Uterus (tissue), 2 donors: ENCODE measurements at regions not wholly inside any gene's neighbourhood (a gene's known extent, or its start where the extent isn't known, plus 50 kb on each side); places are given as distances from the start of the nearest gene placed in this dataset.
"Not testable (repeated sequence)": the region's sequence is repeated elsewhere in the genome, so short reads cannot be mapped to it uniquely, and the experiment has no call there.

Source experiments
- CTCF ChIP-seq, 4 experiments: fragments of 200-600 bp in 2 of 4; fragments of 450-650 bp in 2 of 4; sonication (generic) in 2 of 4; IDR thresholded peaks; one replicate each; pipeline ENCODE4 v1.5.1; 2016 to 2019; ENCODE audit warnings: antibody characterized with exemption in 4 of 4, mild to moderate bottlenecking in 2 of 4, moderate library complexity in 1 of 4
- POLR2A ChIP-seq, 2 donors: fragments of 450-650 bp; IDR thresholded peaks; one replicate each; pipeline ENCODE4 v1.6.1; 2016; ENCODE audit warnings: antibody characterized with exemption in 2 of 2, mild to moderate bottlenecking in 1 of 2, moderate library complexity in 1 of 2

GRCh38 chr4:20003836-20004558 is 247.7 kb upstream of the SLIT2 start:
- TF ChIP-seq CTCF, POLR2A (IDR thresholded peaks at IDR 0.05): not testable (repeated sequence)
